Fibroblast of lung (primary cell): ENCODE measurements at regions not wholly inside any gene's neighbourhood (a gene's known extent, or its start where the extent isn't known, plus 50 kb on each side); places are given as distances from the start of the nearest gene placed in this dataset.

Experiments
- DNase-seq, 2 donors: peaks; one replicate each; pipeline versions ENCODE4 v3.0.0 to v3.0.0-alpha.2; 2010; ENCODE audit warnings: low read depth in 2 of 2
- H2AFZ ChIP-seq: 2 replicates; pipeline ENCODE4 v1.5.1; 2012; ENCODE audit warnings: low read length, control low read depth, inconsistent platforms
- H3K27ac ChIP-seq: 2 replicates; pipeline ENCODE4 v1.5.1; 2011; ENCODE audit warnings: low read length, control low read depth; ENCODE audit not compliant: insufficient read depth
- H3K27me3 ChIP-seq: 2 replicates; pipeline ENCODE4 v1.5.1; 2011; ENCODE audit warnings: mild to moderate bottlenecking, low read length; ENCODE audit not compliant: control insufficient read depth, insufficient read depth
- H3K36me3 ChIP-seq: 2 replicates; pipeline ENCODE4 v1.5.1; 2011; ENCODE audit warnings: low read length; ENCODE audit not compliant: control insufficient read depth, insufficient read depth
- H3K4me1 ChIP-seq: 2 replicates; pipeline ENCODE4 v1.5.1; 2011; ENCODE audit warnings: low read length; ENCODE audit not compliant: control insufficient read depth, insufficient read depth; ENCODE audit errors: extremely low read depth
- H3K4me2 ChIP-seq: 2 replicates; pipeline ENCODE4 v1.5.1; 2011; ENCODE audit warnings: low read length, control low read depth; ENCODE audit not compliant: insufficient read depth; ENCODE audit errors: extremely low read depth
- H3K4me3 ChIP-seq, 4 experiments: fragments of 200-600 bp in 1 of 4; sonication (generic) in 1 of 4; replicated peaks in 1 of 4; 2 replicates each; pipeline ENCODE4 v1.5.1; 2011 to 2016; ENCODE audit warnings: low read length in 4 of 4, low read depth in 3 of 4, mild to moderate bottlenecking in 3 of 4, control low read depth in 2 of 4, inconsistent platforms in 1 of 4, mixed read lengths in 1 of 4; ENCODE audit not compliant: insufficient read depth in 1 of 4; ENCODE audit errors: control extremely low read depth in 1 of 4
- H3K79me2 ChIP-seq: 2 replicates; pipeline ENCODE4 v1.5.1; 2012; ENCODE audit warnings: mild to moderate bottlenecking, low read length, inconsistent platforms; ENCODE audit not compliant: control insufficient read depth, insufficient read depth
- H3K9ac ChIP-seq: 2 replicates; pipeline ENCODE4 v1.5.1; 2011; ENCODE audit warnings: mild to moderate bottlenecking, low read length, control low read depth; ENCODE audit not compliant: insufficient read depth
- H3K9me3 ChIP-seq: 2 replicates; pipeline ENCODE4 v1.5.1; 2012; ENCODE audit warnings: low read depth, low read length; ENCODE audit not compliant: control insufficient read depth, insufficient read depth
- H4K20me1 ChIP-seq: 2 replicates; pipeline ENCODE4 v1.5.1; 2011; ENCODE audit warnings: low read length; ENCODE audit not compliant: control insufficient read depth, insufficient read depth; ENCODE audit errors: extremely low read depth
- CTCF ChIP-seq, 2 donors: IDR thresholded peaks in 1 of 2; conservative IDR thresholded peaks in 1 of 2; 1 replicate in 1 of 2; 2 replicates in 1 of 2; pipeline ENCODE4 v1.5.1; 2011 to 2012; ENCODE audit warnings: low read length in 2 of 2, control low read depth in 1 of 2, inconsistent platforms in 1 of 2, low read depth in 1 of 2, mild to moderate bottlenecking in 1 of 2
- EZH2 ChIP-seq: IDR thresholded peaks from 2 replicates; pipeline ENCODE4 v1.5.1; 2012; ENCODE audit warnings: low read length, control low read depth, mild to moderate bottlenecking; ENCODE audit errors: missing control alignments

GRCh38 chr1:193868425-193868824 lies 682.0 kb upstream of the B3GALT2 start:
- Histone ChIP-seq H3K4me3 (no peak overlapping the region), H3K9me3 (no peaks in the 10 kb centered on the region), H2AFZ (no peak overlapping the region), H3K4me2 (no peak overlapping the region), H3K4me1 (no peaks in the 10 kb centered on the region), H3K79me2 (no peaks in the 10 kb centered on the region), H3K27ac (no peak overlapping the region), H4K20me1 (no peaks in the 10 kb centered on the region), H3K9ac (no peak overlapping the region), H3K36me3 (no peaks in the 10 kb centered on the region), H3K27me3 (no peaks in the 10 kb centered on the region)
- no peak for DNase-seq
- TF ChIP-seq CTCF (conservative IDR thresholded peaks at IDR 0.05 in 1 of 2, IDR thresholded peaks at IDR 0.05 in 1 of 2; ENCODE audit: low read depth in 1 of 2, low read length in 2 of 2) (no peak), EZH2 (no peak)

GRCh38 chr1:193856261-193856660 lies 669.8 kb upstream of the B3GALT2 start:
- Histone ChIP-seq H2AFZ (no peak overlapping the region), H3K4me1 (no peaks in the 10 kb centered on the region), H3K36me3 (no peaks in the 10 kb centered on the region), H3K27me3 (no peaks in the 10 kb centered on the region), H3K9ac (no peak overlapping the region), H4K20me1 (no peaks in the 10 kb centered on the region), H3K9me3 (no peaks in the 10 kb centered on the region), H3K4me2 (no peak overlapping the region), H3K4me3 (no peak overlapping the region), H3K79me2 (no peaks in the 10 kb centered on the region), H3K27ac (no peak overlapping the region)
- TF ChIP-seq EZH2: no peak
- no peak for DNase-seq

GRCh38 chr1:193850745-193851144 lies 664.3 kb upstream of the B3GALT2 start:
- Histone ChIP-seq H3K4me1 (no peaks in the 10 kb centered on the region), H3K4me2 (no peak overlapping the region), H3K9me3 (no peaks in the 10 kb centered on the region), H2AFZ (no peak overlapping the region), H3K9ac (no peak overlapping the region), H3K36me3 (no peaks in the 10 kb centered on the region), H3K4me3 (no peak overlapping the region), H3K79me2 (no peaks in the 10 kb centered on the region), H3K27me3 (no peaks in the 10 kb centered on the region), H4K20me1 (no peaks in the 10 kb centered on the region), H3K27ac (no peak overlapping the region)
- TF ChIP-seq EZH2 (no peak), CTCF (conservative IDR thresholded peaks at IDR 0.05 in 1 of 2, IDR thresholded peaks at IDR 0.05 in 1 of 2; ENCODE audit: low read depth in 1 of 2, low read length in 2 of 2) (no peak)
- peak; percentile 4 to 20 for DNase-seq
